ENCODE measurements at regions not wholly inside any gene's neighbourhood (a gene's known extent, or its start where the extent isn't known, plus 50 kb on each side); places are given as distances from the start of the nearest gene placed in this dataset.
"Not testable (repeated sequence)": the region's sequence is repeated elsewhere in the genome, so short reads cannot be mapped to it uniquely, and the experiment has no call there.

DNA sequence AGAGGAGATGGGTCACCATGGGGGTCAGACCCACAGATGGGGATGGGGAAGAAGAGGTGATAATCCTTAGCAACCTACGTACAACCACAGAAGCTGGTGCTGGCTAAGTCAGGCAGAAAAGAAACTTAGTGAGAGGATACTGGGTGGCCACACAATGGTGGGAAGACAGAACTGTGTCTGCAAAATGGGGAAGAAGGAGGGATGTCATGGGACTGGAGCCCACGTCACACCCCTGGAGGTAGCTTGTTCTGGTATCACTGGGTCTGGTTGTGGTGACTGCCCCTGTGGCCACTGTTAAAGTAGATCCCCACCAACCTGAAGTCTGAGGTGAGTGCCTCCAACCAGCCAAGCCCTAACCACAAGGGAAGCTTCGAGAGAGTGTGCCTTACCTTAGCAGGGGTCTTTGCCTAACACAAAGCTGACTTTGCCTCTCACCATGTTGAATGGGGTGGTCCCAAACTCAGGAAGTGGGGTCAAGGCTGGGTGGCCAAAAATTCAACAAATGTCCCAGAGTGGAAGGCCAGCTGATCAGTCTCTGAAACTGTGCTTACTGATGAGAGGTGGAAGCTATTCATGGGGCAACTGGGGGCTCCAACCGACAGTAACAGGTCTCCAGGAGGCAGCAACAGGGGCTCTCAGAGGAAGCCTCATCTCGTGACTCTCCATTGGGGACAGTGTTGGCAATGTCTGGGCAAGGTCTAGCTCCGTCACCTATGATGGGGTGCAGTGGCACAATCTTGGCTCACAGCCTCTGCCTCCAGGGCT lies 64.8 kb upstream of the SLC1A4 start:
- DNase-seq = no peak

DNA sequence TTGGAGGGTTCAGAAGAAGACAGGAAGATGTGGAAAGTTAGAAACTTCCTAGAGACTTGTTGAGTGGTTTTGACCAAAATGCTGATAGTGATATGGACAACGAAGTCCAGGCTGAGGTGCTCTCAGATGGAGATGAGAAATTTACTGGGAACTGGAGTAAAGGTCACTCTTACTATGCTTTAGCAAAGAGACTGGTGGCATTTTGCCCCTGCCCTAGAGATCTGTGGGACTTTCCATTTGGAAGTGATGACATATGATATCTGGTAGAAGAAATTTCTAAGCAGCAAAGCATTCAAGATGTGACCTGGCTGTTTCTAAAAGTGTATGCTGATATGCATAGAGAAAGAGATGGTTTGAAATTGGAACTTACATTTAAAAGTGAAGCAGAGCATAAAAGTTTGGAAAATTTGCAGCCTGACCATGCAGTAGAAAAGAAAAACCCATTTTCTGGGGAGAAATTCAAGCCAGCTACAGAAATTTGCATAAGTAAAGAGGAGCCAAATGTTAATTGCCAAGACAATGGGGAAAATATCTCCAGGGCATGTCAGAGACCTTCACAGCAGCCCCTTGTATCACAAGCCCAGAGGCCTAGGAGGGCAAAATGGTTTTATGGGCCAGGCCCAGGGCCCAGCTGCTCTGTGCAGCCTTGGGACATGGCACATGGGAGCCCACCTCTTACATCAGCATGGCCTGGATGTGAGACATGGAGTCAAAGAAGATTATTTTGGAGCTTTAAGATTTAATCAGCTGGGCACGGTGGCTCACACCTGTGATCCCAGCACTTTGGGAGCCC lies 63.1 kb upstream of the SLC1A4 start:
- DNase-seq = not testable (repeated sequence)

DNA sequence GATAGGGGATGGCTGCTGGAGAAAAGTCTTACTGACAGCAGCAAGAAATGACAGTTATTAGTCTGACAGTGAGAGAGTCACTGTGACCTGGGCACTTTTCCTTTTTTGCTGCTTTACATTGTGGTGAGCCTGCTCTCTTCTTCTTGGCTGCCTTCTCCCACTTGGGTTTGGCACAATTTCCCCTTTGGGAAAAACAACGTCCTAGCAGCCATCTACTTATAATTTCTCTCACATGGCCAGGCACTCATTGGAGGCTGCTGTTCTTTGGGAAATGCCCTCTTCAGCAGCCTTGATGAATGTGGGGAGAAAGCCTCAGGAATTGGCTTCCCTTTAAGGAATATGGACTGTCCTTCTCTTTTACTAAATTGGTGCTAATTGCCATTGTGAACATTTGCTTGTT lies 60.4 kb upstream of the SLC1A4 start:
- no peak for DNase-seq

GRCh38 chr2:64929333-64929732 lies 59.9 kb upstream of the SLC1A4 start:
- DNase-seq = no peak

DNA sequence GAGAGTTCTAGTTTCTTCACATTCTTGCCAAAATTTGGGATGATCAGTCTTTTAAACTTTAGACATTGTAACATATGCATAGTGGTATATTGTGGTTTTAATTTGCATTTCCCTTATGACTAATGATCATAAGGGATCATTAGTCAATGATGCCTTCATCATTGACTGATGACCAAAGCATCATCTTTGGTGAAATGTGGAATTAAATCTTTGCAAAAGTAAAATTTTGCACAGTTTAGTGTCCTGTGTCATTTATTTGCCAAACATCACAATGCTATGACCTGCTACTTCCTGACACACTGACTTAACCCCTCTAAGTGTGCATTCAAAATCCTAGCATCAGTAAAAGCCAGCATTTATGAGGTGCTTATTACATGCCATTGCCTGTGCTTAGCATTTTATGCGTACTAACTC lies 58.9 kb upstream of the SLC1A4 start:
- no peak for DNase-seq

DNA sequence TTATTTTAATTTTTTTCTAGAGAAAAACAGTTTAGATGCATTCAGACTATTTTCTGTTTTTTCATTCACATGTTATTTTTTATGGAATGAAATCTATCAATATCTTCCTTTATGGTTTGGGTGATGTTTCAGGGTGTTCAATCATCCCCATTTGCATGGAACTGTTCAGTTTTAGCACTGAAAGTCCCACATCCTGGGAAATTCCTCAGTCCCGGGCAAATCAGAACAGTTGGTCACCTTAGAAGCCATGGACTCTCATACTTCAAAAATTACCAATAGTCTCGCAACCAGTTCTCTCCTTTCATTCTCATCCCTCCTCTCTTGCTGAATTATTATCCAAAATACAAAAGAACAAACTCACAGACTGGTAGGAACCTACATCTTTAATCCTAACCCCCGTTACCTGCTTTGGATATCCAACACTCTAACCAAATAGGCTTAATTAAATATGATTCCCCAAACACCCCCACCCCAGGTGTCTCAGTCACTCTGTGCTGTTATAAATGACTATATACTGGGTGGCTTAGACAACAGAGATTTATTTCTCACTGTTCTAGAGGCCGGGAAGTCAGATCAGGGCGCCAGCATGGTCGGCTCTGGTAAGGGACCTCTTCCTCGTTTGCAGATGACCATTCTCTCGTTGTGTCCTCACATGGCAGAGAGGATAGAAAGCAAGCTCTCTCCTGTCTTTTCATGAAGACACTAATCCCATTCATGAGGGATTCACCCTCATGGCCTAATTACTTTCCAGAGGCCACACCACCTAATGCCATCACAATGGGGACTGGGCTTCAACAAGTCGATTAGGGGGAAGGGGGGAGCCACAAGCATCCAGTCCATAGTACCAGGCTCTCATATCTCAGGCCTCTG lies 57.7 kb upstream of the SLC1A4 start:
- DNase-seq = no peak

DNA sequence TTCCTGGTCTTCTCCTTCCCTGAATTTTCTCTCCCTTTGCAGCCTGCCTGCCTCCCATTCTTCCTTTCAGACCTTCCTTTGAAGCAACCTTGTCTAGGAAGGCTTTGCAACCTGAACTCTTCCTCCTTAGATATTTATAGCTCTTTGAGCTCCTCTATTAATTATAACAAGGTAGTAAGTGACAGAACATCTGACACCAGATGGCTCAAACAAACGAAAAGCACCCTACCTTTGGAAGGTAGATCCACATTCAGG lies 57.2 kb upstream of the SLC1A4 start:
- DNase-seq = no peak

GRCh38 chr2:64932371-64933216 lies 56.6 kb upstream of the SLC1A4 start:
- no peak for DNase-seq

DNA sequence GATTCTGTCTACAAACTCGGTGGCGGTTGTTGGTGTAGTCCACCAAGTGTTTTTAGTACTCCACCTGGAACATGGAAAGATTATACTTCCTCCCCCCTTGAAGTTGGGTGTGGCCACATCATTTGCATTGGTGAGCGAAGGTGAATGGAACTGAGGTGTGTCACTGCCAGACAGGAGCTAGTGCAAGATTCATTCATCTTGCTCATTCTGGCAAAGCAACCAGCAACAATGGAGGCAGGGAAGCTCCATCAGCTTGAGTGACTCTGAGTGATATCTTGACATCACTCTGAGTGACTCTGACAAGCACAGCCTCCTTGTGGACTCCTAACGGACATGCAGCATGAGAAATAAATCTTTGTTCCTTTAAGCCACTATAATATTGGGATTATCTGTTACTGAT lies 54.7 kb upstream of the SLC1A4 start:
- DNase-seq = no peak

DNA sequence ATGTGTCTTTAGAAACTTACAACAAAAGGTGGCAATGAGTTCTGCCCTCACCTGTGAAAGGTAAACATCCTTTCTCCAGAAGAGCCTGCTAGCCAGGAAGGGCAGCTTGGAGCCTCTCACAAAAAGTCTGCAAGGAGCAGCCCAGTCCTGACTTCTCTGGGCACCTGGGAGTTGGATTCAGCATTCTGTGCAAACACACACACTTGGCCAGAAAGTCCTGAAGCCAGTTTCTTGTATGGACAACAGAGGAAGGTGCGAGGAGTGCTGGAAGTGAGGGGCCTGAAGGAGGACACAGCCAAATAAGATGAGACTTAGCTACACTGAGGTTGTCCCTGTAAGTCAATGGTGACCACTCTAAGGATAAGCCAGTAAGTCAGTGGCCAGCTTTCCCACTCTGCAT lies 52.4 kb upstream of the SLC1A4 start:
- no peak for DNase-seq

- DNase-seq = not testable (repeated sequence)
Observed at GRCh38 chr2:64937314-64937686, 51.9 kb upstream of the SLC1A4 start.

GRCh38 chr2:64937687-64938491 lies 51.3 kb upstream of the SLC1A4 start:
- DNase-seq = no peak

GRCh38 chr2:64938607-64939285 lies 50.5 kb upstream of the SLC1A4 start:
- no peak for DNase-seq

DNA sequence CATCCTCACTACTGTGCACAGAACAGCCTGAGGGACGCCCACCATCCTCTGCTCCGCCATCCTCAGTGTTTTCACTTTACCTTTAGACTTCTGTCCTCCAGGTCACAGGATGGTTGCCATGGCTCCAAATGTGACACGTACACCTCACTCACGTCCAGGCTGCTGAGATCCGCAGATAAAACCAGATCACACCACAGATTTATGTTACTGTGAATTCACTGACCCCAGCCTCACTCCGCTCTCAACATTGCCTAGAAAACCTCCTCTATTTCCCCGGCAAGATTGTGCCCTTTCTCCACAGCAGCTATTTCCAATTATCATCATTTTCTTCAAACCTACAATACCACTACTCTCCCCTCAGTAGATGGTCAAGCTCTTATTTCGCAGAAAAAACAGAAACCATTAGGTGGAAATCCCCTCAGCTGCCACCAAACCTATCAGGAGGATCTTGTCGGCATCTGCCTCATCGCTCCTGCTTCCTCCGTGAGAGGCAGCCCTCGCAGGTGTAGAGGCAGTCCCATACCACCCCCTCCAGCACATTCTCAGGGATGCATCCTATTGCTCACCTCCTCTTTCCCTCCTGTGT lies 49.8 kb upstream of the SLC1A4 start:
- DNase-seq = no peak

Data from activated CD4-positive, alpha-beta T cell treated with anti-CD3 and anti-CD28 coated beads, Interleukin-2, amount 50 U/mL, for 1 hour (primary cell).